ENCODE measurements at regions not wholly inside any gene's neighbourhood (a gene's known extent, or its start where the extent isn't known, plus 50 kb on each side); places are given as distances from the start of the nearest gene placed in this dataset.
A peak's percentile ranks its signal among the peaks of the same experiment; 100 is the strongest.

- POLR2A ChIA-PET (ENCODE audit: low non-redundant PET), result no interaction called here
- DNase-seq (ENCODE audit: low spot score), result no peak
- no peak overlapping the region for H3K27ac ChIP-seq
- CTCF ChIA-PET, result interaction anchor here (0.7 kb wide), 1 partner anchor 128 kb away, joined by 3 read pairs; no protein-coding TSS in a partner anchor
- TF ChIP-seq, protein P1, sequence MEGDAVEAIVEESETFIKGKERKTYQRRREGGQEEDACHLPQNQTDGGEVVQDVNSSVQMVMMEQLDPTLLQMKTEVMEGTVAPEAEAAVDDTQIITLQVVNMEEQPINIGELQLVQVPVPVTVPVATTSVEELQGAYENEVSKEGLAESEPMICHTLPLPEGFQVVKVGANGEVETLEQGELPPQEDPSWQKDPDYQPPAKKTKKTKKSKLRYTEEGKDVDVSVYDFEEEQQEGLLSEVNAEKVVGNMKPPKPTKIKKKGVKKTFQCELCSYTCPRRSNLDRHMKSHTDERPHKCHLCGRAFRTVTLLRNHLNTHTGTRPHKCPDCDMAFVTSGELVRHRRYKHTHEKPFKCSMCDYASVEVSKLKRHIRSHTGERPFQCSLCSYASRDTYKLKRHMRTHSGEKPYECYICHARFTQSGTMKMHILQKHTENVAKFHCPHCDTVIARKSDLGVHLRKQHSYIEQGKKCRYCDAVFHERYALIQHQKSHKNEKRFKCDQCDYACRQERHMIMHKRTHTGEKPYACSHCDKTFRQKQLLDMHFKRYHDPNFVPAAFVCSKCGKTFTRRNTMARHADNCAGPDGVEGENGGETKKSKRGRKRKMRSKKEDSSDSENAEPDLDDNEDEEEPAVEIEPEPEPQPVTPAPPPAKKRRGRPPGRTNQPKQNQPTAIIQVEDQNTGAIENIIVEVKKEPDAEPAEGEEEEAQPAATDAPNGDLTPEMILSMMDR (conservative IDR thresholded peaks at IDR 0.05; ENCODE audit: low read depth), result no peak
Observed at GRCh38 chr2:60662781-60663180, 93.3 kb upstream of the PAPOLG start.

DNA sequence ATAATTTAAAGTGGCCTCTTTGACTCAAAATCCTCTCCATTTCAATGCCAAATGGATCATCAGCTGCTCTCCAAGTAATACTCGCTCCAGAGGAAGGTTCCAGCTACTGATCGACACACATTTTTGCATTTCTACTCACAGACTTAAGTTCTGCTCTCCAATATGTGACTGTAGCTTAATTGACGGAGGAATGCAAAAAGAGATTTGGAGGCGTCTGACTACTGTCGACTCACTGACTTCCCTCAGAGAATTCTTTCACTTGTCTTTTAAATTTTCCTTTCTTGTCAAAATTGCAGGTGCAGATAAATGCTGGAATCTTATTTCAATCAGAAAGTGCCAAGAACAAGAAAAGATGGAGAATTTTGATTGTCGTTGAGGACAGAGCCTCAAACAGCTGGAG is 84.1 kb upstream of the PAPOLG start:
- no peak overlapping the region for H3K27ac ChIP-seq
- ChIA-PET POLR2A (ENCODE audit: low non-redundant PET) (interaction anchor here (0.7 kb wide), 1 partner anchor 1131 kb away, joined by 4 read pairs; no protein-coding TSS in a partner anchor), CTCF (no interaction called here)
- TF ChIP-seq, protein P1 (conservative IDR thresholded peaks at IDR 0.05; ENCODE audit: low read depth), result no peak
- DNase-seq (ENCODE audit: low spot score), result no peak

GRCh38 chr2:60674524-60675165 is 81.4 kb upstream of the PAPOLG start:
- ChIA-PET CTCF (interaction anchor here (0.5 to 2.6 kb wide), 37 partner anchors 9 to 1957 kb away, joined by 3 to 14 read pairs (median 4); no protein-coding TSS in a partner anchor), POLR2A (ENCODE audit: low non-redundant PET) (no interaction called here)
- TF ChIP-seq, protein P1 (conservative IDR thresholded peaks at IDR 0.05; ENCODE audit: low read depth), result peak; percentile 96
- DNase-seq (ENCODE audit: low spot score), result peak; percentile 81
- H3K27ac ChIP-seq, result no peak overlapping the region

DNA sequence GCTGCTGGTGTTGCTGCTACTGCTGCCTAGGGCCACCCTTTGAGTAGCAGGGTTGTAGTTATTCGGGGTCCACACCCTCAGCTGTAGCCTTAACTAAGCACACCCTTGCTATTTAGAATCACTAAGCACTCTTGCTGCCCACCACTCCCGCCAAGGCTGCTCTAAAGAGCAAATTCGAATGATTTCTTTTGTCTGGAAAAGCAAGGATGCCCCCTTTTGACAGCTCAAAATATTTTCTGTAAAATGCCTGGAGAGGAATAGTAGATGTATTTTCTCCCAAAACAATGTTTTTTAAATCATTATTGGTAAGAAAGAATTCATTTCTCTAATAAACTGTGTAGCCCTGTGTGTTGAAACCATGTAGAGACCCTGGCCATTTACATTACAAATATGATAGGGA is 80.8 kb upstream of the PAPOLG start:
- ChIA-PET CTCF (interaction anchor here (0.5 to 2.6 kb wide), 30 partner anchors 10 to 1958 kb away, joined by 3 to 14 read pairs (median 4); no protein-coding TSS in a partner anchor), POLR2A (ENCODE audit: low non-redundant PET) (no interaction called here)
- TF ChIP-seq, protein P1 (conservative IDR thresholded peaks at IDR 0.05; ENCODE audit: low read depth), result no peak
- H3K27ac ChIP-seq, result no peak overlapping the region
- no peak for DNase-seq (ENCODE audit: low spot score)

DNA sequence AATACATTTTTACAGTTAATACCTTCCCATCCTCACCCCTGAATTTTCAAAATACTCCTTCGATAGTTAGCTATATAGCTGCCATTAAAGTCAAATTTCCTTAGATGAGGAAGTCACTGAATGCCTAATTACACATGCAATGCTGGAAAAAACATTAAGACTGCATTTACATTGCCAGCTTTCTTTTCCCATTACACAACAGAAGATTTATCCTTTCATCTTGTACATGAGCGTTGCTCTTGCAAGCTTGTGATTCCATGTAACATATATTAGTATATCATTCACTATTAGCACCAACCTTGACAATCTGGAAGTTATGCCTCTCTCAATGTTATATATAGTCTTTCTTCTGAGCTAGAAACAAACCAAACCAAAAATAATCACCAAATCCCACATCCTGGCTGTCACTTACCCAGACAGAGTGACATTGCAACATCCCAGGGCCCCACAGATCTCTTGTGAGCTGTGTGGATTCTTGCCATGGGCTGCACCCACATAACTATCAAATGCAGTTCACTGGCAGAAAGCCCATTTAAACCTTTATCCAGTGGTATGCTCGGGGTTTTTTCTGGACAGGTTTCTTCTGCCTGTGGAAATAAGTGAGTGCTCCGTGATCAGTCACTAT is 79.2 kb upstream of the PAPOLG start:
- CTCF ChIA-PET, result interaction anchor here (0.6 to 2.6 kb wide), 2 partner anchors 111 to 116 kb away, joined by 4 to 14 read pairs; no protein-coding TSS in a partner anchor
- TF ChIP-seq, protein P1 (conservative IDR thresholded peaks at IDR 0.05; ENCODE audit: low read depth), result no peak
- POLR2A ChIA-PET (ENCODE audit: low non-redundant PET), result no interaction called here
- no peak overlapping the region for H3K27ac ChIP-seq
- no peak for DNase-seq (ENCODE audit: low spot score)

GRCh38 chr2:60677356-60677755 is 78.7 kb upstream of the PAPOLG start:
- no peak for DNase-seq (ENCODE audit: low spot score)
- H3K27ac ChIP-seq, result no peak overlapping the region
- POLR2A ChIA-PET (ENCODE audit: low non-redundant PET), result no interaction called here
- CTCF ChIA-PET, result no interaction called here
- TF ChIP-seq, protein P1 (conservative IDR thresholded peaks at IDR 0.05; ENCODE audit: low read depth), result no peak

All from RWPE1 (cell line).